Upper lobe of left lung (tissue), 4 donors: ENCODE measurements at regions not wholly inside any gene's neighbourhood (a gene's known extent, or its start where the extent isn't known, plus 50 kb on each side); places are given as distances from the start of the nearest gene placed in this dataset.

Experiments
- POLR2AphosphoS5 ChIP-seq, 2 donors: sonication (generic); formaldehyde crosslinking; IDR thresholded peaks; one replicate each; pipeline ENCODE4 v1.5.1; 2017; ENCODE audit warnings: antibody characterized with exemption in 2 of 2
- TF ChIP-seq, protein P1 (sequence below), 6 experiments: fragments of 450-650 bp in 4 of 6; fragments of 200-600 bp in 2 of 6; sonication (generic) in 2 of 6; IDR thresholded peaks; one replicate each; pipeline ENCODE4 v1.5.1; 2016 to 2019; ENCODE audit warnings: antibody characterized with exemption in 6 of 6

DNA sequence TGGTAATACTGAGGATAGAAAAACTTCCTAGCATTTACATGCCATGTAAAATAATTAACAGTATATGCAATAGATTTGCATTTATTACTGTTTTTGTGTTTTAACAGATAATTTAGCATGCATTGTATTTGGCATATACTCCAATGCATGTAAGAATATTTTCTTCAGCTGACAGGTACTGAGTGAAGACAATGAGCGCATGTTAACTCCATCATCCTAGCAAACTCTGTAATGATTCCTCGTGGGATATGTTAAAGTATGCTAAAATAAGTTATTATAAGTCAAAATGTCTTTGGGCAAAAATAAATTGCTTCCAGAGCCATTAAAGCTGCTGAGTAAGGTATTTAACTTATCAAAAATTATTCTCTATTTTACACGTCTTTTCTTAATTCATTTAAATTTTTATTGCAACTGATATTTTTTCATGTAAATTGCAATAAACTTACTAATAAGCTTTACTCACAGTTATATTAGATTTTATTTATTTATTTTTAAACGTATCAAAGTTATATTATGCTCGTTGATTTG is 616.4 kb upstream of the NDST4 start:
- TF ChIP-seq, protein P1, sequence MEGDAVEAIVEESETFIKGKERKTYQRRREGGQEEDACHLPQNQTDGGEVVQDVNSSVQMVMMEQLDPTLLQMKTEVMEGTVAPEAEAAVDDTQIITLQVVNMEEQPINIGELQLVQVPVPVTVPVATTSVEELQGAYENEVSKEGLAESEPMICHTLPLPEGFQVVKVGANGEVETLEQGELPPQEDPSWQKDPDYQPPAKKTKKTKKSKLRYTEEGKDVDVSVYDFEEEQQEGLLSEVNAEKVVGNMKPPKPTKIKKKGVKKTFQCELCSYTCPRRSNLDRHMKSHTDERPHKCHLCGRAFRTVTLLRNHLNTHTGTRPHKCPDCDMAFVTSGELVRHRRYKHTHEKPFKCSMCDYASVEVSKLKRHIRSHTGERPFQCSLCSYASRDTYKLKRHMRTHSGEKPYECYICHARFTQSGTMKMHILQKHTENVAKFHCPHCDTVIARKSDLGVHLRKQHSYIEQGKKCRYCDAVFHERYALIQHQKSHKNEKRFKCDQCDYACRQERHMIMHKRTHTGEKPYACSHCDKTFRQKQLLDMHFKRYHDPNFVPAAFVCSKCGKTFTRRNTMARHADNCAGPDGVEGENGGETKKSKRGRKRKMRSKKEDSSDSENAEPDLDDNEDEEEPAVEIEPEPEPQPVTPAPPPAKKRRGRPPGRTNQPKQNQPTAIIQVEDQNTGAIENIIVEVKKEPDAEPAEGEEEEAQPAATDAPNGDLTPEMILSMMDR (IDR thresholded peaks at IDR 0.05) = no peak
- no peak for TF ChIP-seq POLR2AphosphoS5 (IDR thresholded peaks at IDR 0.05)
